HCT116 (cell line): ENCODE measurements at regions not wholly inside any gene's neighbourhood (a gene's known extent, or its start where the extent isn't known, plus 50 kb on each side); places are given as distances from the start of the nearest gene placed in this dataset.

ENCODE experiments used
- ATAC-seq: fragments of 200-7000 bp; cut with Tn5 transposase; 2 replicates; pipeline ENCODE4 v1.9.1; 2020; ENCODE audit warnings: mild to moderate bottlenecking, moderate library complexity
- BruUV-seq: library from RNA; stranded (reverse); fragments of 400-500 nt; replicated peaks from 2 replicates; lab custom pipeline; 2021; lab: Mats Ljungman, UMichigan
- CTCF ChIA-PET: fragments of 300-600 bp; sonication (Branson Sonifier 250); formaldehyde crosslinking; loops from one replicate; lab custom pipeline; 2021; ENCODE audit warnings: antibody characterized with exemption; lab: Charles Lee
- POLR2A ChIA-PET: fragments of 300-600, 350-600 bp; sonication (Branson Sonifier 250); formaldehyde crosslinking; loops from one replicate; lab custom pipeline; 2021; ENCODE audit warnings: antibody characterized with exemption; lab: Charles Lee
- RAD21 ChIA-PET, 2 experiments: fragments of 300-600 bp; sonication (Branson Sonifier 250); formaldehyde crosslinking; loops; one replicate each; lab custom pipeline; 2023; ENCODE audit warnings: low total read pairs in 2 of 2; ENCODE audit not compliant: uncharacterized antibody in 2 of 2, unreplicated experiment in 2 of 2, low non-redundant PET in 1 of 2; lab: Charles Lee
- DNase-seq: peaks from one replicate; pipeline ENCODE4 v3.0.0-alpha.2; 2010; ENCODE audit warnings: low read depth, low spot score
- H2AFZ ChIP-seq: fragments of 200-600 bp; shearing (Covaris generic), sonication (generic); 2 replicates; pipeline ENCODE4 v1.6.1; 2017; ENCODE audit warnings: low read depth, mixed run types, mixed read lengths, antibody characterized with exemption, low read length; ENCODE audit not compliant: poor library complexity, severe bottlenecking
- H3K27ac ChIP-seq: 2 replicates; pipeline ENCODE4 v1.5.1; 2012; ENCODE audit warnings: low read depth, low read length
- H3K27me3 ChIP-seq: fragments of 200-600 bp; sonication (generic); 2 replicates; pipeline ENCODE4 v1.6.1; 2016; ENCODE audit warnings: mixed run types, low read length, mixed read lengths; ENCODE audit not compliant: insufficient read depth
- H3K36me3 ChIP-seq, 2 experiments: fragments of 200-500 bp in 1 of 2; fragments of 200-600 bp in 1 of 2; sonication (Bioruptor generic) in 1 of 2; sonication (generic) in 1 of 2; 2 replicates each; pipeline versions ENCODE4 v1.5.1 to v1.6.1; 2014 to 2016; ENCODE audit warnings: low read length in 2 of 2, inconsistent platforms in 1 of 2, mixed read lengths in 1 of 2, mixed run types in 1 of 2; ENCODE audit not compliant: insufficient read depth in 2 of 2, control insufficient read depth in 1 of 2
- H3K4me1 ChIP-seq, 2 experiments: fragments of 200-600 bp in 1 of 2; sonication (generic) in 1 of 2; 2 replicates each; pipeline versions ENCODE4 v1.5.1 to v1.6.1; 2012 to 2017; ENCODE audit warnings: low read length in 2 of 2, inconsistent platforms in 1 of 2, mild to moderate bottlenecking in 1 of 2, mixed read lengths in 1 of 2, mixed run types in 1 of 2, moderate library complexity in 1 of 2; ENCODE audit not compliant: insufficient read depth in 2 of 2, control insufficient read depth in 1 of 2
- H3K4me2 ChIP-seq: fragments of 200-600 bp; sonication (generic); 2 replicates; pipeline ENCODE4 v1.6.1; 2017; ENCODE audit warnings: mixed run types, low read length, mixed read lengths
- H3K4me3 ChIP-seq, 2 experiments: fragments of 200-600 bp in 1 of 2; sonication (generic) in 1 of 2; replicated peaks in 1 of 2; 2 replicates each; pipeline ENCODE4 v1.5.1; 2011 to 2016; ENCODE audit warnings: low read length in 2 of 2, control low read depth in 1 of 2, low read depth in 1 of 2, mild to moderate bottlenecking in 1 of 2, mixed read lengths in 1 of 2, mixed run types in 1 of 2
- H3K79me2 ChIP-seq: fragments of 200-600 bp; sonication (generic); 2 replicates; pipeline ENCODE4 v1.6.1; 2017; ENCODE audit warnings: mild to moderate bottlenecking, mixed run types, low read length, moderate library complexity, mixed read lengths; ENCODE audit not compliant: insufficient read depth
- H3K9ac ChIP-seq: fragments of 200-600 bp; sonication (generic); 2 replicates; pipeline ENCODE4 v1.6.1; 2016; ENCODE audit warnings: low read length, mixed read lengths
- H3K9me2 ChIP-seq: fragments of 200-600 bp; sonication (generic), shearing (Covaris generic); 2 replicates; pipeline ENCODE4 v1.6.1; 2017; ENCODE audit warnings: mixed run types, mild to moderate bottlenecking, moderate library complexity; ENCODE audit not compliant: insufficient read depth
- H3K9me3 ChIP-seq, 2 experiments: fragments of 200-500 bp in 1 of 2; fragments of 200-600 bp in 1 of 2; sonication (Bioruptor generic) in 1 of 2; sonication (generic) in 1 of 2; 2 replicates each; pipeline ENCODE4 v1.6.1; 2014 to 2017; ENCODE audit warnings: low read length in 2 of 2, mixed read lengths in 2 of 2, inconsistent platforms in 1 of 2, low read depth in 1 of 2, mild to moderate bottlenecking in 1 of 2, mixed run types in 1 of 2, moderate library complexity in 1 of 2; ENCODE audit not compliant: control insufficient read depth in 1 of 2, insufficient read depth in 1 of 2
- H4K20me1 ChIP-seq: fragments of 200-600 bp; sonication (generic), shearing (Covaris generic); 2 replicates; pipeline ENCODE4 v1.6.1; 2017; ENCODE audit warnings: mixed run types, mild to moderate bottlenecking, moderate library complexity; ENCODE audit not compliant: insufficient read depth
- CEBPB ChIP-seq: IDR thresholded peaks from 2 replicates; pipeline ENCODE4 v1.6.1; 2012; ENCODE audit warnings: low read depth
- ELF1 ChIP-seq: IDR thresholded peaks from 2 replicates; pipeline ENCODE4 v1.6.1; 2012; ENCODE audit warnings: low read depth, borderline replicate concordance
- EZH2 ChIP-seq: fragments of 200-600 bp; sonication (generic); IDR thresholded peaks from 2 replicates; pipeline ENCODE4 v1.6.1; 2017; ENCODE audit warnings: antibody characterized with exemption, mixed run types
- EZH2phosphoT487 ChIP-seq: fragments of 200-600 bp; IDR thresholded peaks from 2 replicates; pipeline ENCODE4 v1.6.1; 2018; ENCODE audit warnings: antibody characterized with exemption, borderline replicate concordance
- FOSL1 ChIP-seq: IDR thresholded peaks from 2 replicates; pipeline ENCODE4 v1.6.1; 2012; ENCODE audit warnings: low read depth
- JUND ChIP-seq: IDR thresholded peaks from 2 replicates; pipeline ENCODE4 v1.6.1; 2012
- MAX ChIP-seq: IDR thresholded peaks from 2 replicates; pipeline ENCODE4 v1.6.1; 2012
- POLR2A ChIP-seq: IDR thresholded peaks from 2 replicates; pipeline ENCODE4 v1.7.0; 2011; ENCODE audit warnings: borderline replicate concordance; ENCODE audit not compliant: insufficient read depth, insufficient read length; ENCODE audit errors: extremely low read depth
- SP1 ChIP-seq: IDR thresholded peaks from 2 replicates; pipeline ENCODE4 v1.6.1; 2012; ENCODE audit warnings: low read depth
- YY1 ChIP-seq: IDR thresholded peaks from 2 replicates; pipeline ENCODE4 v1.6.1; 2011; ENCODE audit warnings: low read length, low read depth, moderate library complexity, mild to moderate bottlenecking; ENCODE audit not compliant: insufficient replicate concordance; ENCODE audit errors: extremely low read depth
- ZBTB33 ChIP-seq: IDR thresholded peaks from 2 replicates; pipeline ENCODE4 v1.6.1; 2011; ENCODE audit warnings: mild to moderate bottlenecking, low read length, moderate library complexity; ENCODE audit not compliant: insufficient replicate concordance; ENCODE audit errors: extremely low read depth
- ZNF274 ChIP-seq: fragments of 200-500 bp; sonication (Bioruptor generic); IDR thresholded peaks from 2 replicates; pipeline ENCODE4 v1.6.1; 2014; ENCODE audit warnings: mild to moderate bottlenecking, low read depth, low read length, inconsistent platforms
- intact Hi-C: fragments of 100-400 bp; cut with micrococcal nuclease; formaldehyde crosslinking; loops from 2 replicates; pipeline ENCODE4 v1.10.0; 2022

DNA sequence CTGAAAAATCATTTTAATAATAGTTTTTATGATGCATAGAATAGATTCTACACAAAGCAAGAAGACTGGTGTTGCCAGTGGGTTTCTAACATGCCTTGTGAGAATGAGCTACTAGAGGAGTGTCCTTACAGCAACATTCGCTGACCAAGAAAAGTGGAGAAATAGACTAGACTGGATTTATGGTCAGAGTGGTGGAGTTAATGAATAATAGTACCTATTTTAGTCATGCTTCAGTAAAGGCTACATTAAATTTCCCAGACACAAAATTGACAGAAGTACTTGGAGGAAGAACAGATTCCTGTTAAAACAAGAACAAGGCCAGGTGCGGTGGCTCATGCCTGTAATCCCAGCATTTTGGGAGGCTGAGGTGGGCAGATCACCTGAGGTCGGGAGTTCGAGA lies 539.2 kb downstream of the ETS1 start:
- no peak overlapping the region for H2AFZ ChIP-seq
- intact Hi-C loops, result loop anchor here (10.0 kb wide), 1 partner anchor 607 kb away; no protein-coding TSS in a partner anchor
- TF ChIP-seq EZH2 (no peak), MAX (no peak), JUND (no peak), FOSL1 (no peak), POLR2A (no peak), YY1 (no peak), SP1 (no peak), ELF1 (no peak), ZBTB33 (no peak), CEBPB (no peak), EZH2phosphoT487 (no peak), ZNF274 (no peak)
- H3K27ac ChIP-seq, result no peak overlapping the region
- no peak for ATAC-seq
- no peak for DNase-seq
- RAD21 ChIA-PET, result no interaction called here
- H3K9ac ChIP-seq, result no peak overlapping the region
- no peaks in the 10 kb centered on the region for H3K36me3 ChIP-seq
- H3K4me2 ChIP-seq, result no peak overlapping the region
- no peaks in the 10 kb centered on the region for H3K9me3 ChIP-seq
- H3K79me2 ChIP-seq, result no peaks in the 10 kb centered on the region
- H3K27me3 ChIP-seq, result 0 out of 2 replicates have a peak, but pooled peaks cover 5% of the 10 kb centered on the region
- H3K4me3 ChIP-seq, result no peak overlapping the region
- H4K20me1 ChIP-seq, result no peaks in the 10 kb centered on the region
- H3K9me2 ChIP-seq, result no peaks in the 10 kb centered on the region
- H3K4me1 ChIP-seq, result no peaks in the 10 kb centered on the region
- no TSS peak for BruUV-seq
- POLR2A ChIA-PET, result no interaction called here
- CTCF ChIA-PET, result no interaction called here
